GM18858 (cell line): ENCODE measurements at regions not wholly inside any gene's neighbourhood (a gene's known extent, or its start where the extent isn't known, plus 50 kb on each side); places are given as distances from the start of the nearest gene placed in this dataset.

Experiments
- ATAC-seq: cut with Tn5 transposase; IDR thresholded peaks from one replicate; pipeline ENCODE4 v1.9.1; 2021; ENCODE audit not compliant: unreplicated experiment

DNA sequence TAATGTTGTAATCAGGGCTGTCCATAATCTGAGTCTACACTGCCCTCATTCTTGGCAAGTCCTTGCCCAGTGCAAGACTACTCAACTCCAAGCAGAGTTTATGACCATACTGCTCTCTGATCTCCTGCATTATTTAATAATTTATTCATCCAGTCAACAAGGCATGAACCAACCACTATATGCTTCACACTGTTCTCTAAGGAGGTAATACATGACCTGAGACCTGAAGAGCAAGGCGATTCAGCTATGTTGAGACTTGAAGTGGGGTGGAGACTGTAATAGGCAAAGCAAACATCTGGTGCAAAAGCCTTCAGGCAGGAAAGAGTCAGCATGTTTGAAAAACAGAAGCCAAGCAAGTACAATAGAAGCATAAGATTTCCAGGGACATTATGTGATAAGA lies 1362.8 kb downstream of the ROBO2 start:
- no peak for ATAC-seq

GRCh38 chr3:78405745-78406144 lies 1362.1 kb downstream of the ROBO1 start:
- no peak for ATAC-seq

GRCh38 chr3:78406396-78406795 lies 1361.4 kb downstream of the ROBO1 start:
- ATAC-seq: no peak

GRCh38 chr3:78410077-78410476 lies 1357.7 kb downstream of the ROBO1 start:
- ATAC-seq: no peak

DNA sequence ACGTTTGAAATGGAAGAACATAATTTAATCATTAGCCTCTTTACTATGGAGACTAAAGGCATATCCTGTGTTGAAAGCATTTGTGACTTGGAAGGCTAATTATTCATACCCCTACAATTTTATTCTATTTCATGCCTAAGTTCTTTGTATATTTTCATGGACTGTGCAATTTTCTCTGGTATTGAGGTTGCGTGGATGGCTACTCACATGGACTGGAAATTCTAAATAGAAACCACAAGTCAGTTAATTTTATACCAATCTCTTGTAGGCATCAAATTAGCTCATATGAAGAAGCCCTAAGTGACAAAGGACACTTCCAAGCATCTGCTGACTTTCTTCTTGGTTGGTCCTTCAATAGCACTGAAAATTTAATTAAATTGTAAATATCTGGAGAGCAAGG lies 1353.5 kb downstream of the ROBO1 start:
- no peak for ATAC-seq

GRCh38 chr3:78420611-78421010 lies 1347.2 kb downstream of the ROBO1 start:
- ATAC-seq: no peak

DNA sequence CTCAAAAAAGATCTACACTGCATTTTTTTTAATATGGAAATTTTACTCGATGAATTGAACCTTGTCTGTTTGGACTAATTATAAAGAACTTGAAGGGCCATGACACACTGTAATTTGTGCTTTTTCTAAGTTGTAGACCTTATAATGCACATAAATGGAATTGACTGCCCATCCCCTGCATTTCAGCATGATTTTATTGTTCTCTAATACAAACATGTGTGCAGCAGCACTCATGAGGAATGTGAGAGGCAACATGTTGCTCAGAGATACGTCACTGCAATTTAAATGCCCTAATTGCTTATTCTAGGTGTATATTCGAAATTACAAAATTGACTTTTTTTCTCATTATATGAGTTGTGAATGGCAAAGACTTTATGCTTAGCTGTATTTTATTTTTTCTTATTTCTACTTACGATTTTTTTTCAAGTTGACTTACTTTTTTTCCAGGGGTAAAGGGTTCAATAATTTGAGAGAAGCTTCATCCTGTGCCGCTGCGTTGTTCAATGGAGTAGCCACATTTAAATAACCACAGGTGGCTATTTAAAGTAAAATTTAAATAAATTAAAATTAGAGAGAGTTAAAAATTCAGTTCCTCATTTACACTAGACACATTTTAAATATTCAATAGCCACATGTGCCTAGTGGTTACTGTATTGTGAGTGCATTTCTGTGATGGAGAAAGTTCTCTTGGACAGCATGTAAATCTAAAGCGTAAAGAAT lies 1346.4 kb downstream of the ROBO1 start:
- no peak for ATAC-seq

GRCh38 chr3:78424656-78425055 lies 1343.1 kb downstream of the ROBO1 start:
- no peak for ATAC-seq

DNA sequence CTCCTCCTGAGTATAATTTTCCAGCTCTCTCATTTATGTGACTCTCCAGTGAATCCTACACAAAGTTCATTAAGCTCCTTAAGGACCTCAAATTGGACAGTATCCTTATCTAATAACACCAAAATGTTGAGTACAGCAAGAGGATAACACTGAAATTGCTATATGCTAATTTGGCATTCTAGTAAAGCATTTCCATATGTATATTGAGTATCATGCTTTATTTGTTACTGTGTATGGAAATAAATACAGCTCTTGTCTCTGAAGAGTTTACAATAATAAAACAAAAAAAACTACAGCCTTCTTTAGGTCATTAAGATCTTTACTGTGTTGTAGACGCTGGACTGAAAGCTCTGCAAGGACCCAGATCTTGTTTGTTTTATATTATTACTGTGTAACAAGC lies 1341.3 kb downstream of the ROBO1 start:
- no peak for ATAC-seq

DNA sequence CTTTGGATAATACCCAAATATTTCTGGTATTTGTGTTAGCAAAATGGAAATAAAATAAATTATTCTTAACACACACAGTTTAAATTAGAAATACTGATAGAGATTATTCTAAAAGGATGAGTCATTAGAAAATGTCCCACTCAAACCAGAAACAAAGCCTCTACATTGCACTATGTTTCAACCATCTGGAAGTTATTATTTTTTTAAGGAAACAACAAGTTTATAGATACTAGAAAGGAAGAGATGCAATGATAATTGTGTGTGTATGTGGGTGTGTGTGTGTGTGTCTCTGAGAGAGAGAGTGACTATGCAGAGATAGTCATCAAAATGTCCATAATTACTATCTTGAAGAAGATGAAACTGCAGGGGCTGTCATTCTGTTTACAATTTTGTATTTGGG lies 1340.5 kb downstream of the ROBO1 start:
- ATAC-seq: no peak

GRCh38 chr3:78430741-78431140 lies 1337.1 kb downstream of the ROBO1 start:
- no peak for ATAC-seq

DNA sequence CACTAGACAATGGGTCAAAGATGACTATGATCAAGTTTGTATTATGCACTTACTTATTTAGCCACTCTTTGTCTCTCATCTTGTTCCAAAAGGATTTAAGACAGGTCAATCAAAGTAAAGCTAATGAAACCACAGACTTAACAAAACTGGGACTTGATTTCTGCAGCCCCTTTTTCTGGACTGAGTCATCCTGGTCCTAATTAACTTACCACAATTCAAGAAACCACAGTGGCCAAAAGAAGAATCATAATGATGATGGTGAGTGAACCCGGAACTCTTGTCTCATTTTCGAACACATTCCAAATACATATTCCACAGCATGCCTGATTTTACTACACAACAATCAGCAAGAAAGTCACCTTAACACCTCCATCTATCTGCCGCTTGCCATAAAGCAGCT lies 1333.0 kb downstream of the ROBO1 start:
- no peak for ATAC-seq

DNA sequence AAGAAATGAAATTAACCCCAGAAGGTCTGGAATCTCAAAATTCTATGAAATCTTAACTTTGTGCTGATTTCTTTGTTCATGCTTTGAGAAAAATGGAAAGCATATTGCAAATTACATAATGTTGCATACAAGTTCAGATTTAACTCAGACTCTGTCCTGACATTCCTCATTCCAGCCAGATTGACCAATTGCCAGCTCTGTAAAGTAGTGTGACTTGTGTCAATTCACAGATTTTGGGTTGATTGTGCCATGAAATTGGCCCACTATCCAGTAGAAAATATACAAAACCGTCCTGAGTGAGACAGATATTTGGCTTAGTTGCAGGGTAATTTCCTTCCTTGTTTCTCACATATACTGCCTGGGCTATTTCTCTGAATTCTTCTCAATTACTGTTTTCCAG lies 1312.6 kb downstream of the ROBO1 start:
- ATAC-seq: no peak

DNA sequence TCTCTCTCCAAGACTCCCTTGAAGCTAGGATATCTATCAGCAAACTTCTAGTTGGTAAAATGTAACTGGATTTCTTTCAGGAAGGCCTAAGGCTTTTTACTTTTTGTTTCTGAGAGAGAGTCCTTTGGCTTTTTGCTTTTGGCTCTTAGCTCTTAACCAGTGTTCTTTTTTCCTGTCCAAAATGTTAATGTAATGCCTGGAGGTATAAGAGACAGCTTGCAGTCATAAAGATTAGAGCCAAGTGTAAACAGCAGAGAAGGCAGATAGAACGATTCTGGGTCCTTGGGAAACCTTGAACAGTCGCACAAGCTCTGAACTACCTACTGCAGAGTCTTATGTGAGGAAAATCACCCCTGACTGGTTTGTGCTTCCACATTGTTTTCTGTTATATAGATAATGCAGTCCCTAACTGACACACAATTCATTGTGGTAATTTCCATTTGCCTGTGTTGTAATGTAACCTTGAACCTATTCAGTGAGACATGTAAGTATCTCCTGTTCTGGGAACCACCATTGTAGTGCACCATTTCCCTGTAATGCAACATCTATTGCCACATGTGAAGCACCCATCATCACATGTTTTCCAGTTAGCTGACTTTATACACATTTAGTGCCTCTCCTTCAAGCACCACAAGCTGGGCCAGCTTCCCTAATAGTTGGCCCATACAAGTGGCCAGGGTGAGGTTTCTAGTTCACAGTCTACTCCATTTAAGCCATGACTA lies 1311.9 kb downstream of the ROBO1 start:
- ATAC-seq: no peak

DNA sequence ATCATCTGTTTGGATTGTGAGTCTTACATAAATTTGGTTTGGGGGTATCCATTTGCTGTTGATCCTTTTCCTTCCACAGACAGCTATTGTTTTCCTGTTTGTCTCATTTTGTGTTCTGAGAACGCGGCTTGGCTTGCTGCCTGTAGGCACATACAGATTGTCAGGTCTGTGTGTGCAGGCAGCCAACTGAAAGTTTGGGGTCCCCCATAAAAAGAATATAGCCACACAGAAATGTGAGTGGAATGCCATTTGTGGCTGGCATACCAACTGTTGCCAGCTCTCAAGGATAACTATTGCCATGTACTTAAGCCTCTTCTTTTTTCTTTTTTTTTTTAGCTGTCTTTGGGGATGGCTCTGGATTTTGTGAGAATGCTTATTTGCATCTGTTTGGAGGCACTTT lies 1308.0 kb downstream of the ROBO1 start:
- no peak for ATAC-seq

GRCh38 chr3:78462021-78462420 lies 1305.8 kb downstream of the ROBO1 start:
- no peak for ATAC-seq

GRCh38 chr3:78476076-78476475 lies 1291.7 kb downstream of the ROBO1 start:
- ATAC-seq: no peak

- ATAC-seq: no peak
These were observed 1286.7 kb downstream of the ROBO1 start for GRCh38 chr3:78481050-78481449.

- no peak for ATAC-seq
These were observed 1284.7 kb downstream of the ROBO1 start for GRCh38 chr3:78483090-78483489.

DNA sequence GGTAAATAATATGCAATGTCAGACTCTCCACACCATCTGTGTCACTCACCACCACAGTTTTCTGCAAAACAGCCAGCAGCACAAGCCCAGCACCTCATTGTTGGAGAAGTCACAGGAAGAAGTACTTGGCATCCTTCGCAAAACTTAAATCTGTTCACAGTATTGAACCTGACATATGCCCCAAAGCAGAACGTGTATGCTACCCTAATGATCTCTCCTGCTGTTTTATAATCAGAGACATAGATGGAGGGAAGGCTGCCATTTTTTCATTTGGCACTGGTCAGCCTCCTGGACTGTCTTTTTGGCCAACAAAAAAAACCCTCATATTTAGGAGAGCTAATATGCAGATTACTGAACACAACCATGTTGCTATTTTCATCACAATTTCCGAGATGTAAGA lies 1272.9 kb downstream of the ROBO1 start:
- no peak for ATAC-seq

DNA sequence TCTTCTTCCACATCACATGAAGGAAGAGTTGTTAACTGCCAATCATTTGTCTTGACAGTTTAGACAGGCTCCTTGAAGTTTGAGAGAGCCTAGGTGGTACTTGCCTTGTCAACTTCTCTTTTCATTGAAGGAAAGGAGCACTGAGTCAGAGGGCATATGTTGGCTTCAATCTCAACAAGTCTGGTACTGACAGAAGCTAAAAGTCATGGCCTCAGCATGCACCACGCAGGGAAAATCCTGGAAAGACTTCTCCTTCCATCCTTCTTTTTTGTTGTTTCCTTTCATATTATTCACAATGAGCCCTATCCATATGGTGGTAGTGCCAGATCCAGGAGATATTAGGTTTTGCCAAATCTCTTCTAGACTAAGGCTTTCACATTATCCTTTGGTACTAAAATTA lies 1272.5 kb downstream of the ROBO1 start:
- no peak for ATAC-seq

- ATAC-seq: no peak
These were observed 1271.3 kb downstream of the ROBO1 start for GRCh38 chr3:78496501-78496900.

DNA sequence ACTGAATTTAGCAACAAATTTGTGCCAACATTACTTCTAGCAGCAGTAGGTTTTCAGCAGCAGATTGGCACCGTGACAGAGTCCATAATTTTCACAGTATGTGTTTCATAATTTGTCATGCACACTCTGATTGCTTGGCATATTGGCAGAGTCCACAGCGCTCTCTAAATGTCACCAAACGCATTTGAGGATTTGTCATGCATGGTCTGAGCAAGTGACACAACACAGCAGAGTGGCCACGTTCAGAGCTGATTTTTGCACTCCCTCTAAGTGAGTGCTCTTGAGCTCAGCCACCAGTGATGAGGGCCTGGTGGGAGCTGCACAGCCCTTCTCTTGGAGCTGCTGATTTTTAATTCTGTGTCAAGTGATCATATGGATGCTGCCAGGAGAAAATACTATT lies 1270.8 kb downstream of the ROBO1 start:
- no peak for ATAC-seq
